Lung (tissue), 11 donors: ENCODE measurements at regions not wholly inside any gene's neighbourhood (a gene's known extent, or its start where the extent isn't known, plus 50 kb on each side); places are given as distances from the start of the nearest gene placed in this dataset.

Source experiments
- ATAC-seq: fragments of 200-7000 bp; cut with Tn5 transposase; one replicate; pipeline ENCODE4 v1.9.1; 2020; ENCODE audit warnings: moderate number of reproducible peaks; ENCODE audit not compliant: insufficient read depth, low FRiP score
- DNase-seq, 3 donors: peaks; one replicate each; pipeline ENCODE4 v3.0.0-alpha.2; 2013 to 2017
- H3K27ac ChIP-seq, 2 donors: one replicate each; pipeline ENCODE4 v1.5.1; 2013; ENCODE audit warnings: mild to moderate bottlenecking in 2 of 2, moderate library complexity in 2 of 2, control low read depth in 1 of 2, inconsistent platforms in 1 of 2, low read depth in 1 of 2, low read length in 1 of 2
- H3K27me3 ChIP-seq, 3 donors: one replicate each; pipeline ENCODE4 v1.5.1; 2013; ENCODE audit warnings: low read length in 2 of 3; ENCODE audit not compliant: control insufficient read depth in 3 of 3, insufficient read depth in 3 of 3
- H3K36me3 ChIP-seq, 4 donors: one replicate each; pipeline ENCODE4 v1.5.1; 2013; ENCODE audit warnings: low read length in 4 of 4, mild to moderate bottlenecking in 1 of 4, moderate library complexity in 1 of 4; ENCODE audit not compliant: control insufficient read depth in 4 of 4, insufficient read depth in 4 of 4
- H3K4me1 ChIP-seq, 5 donors: one replicate each; pipeline ENCODE4 v1.5.1; 2013; ENCODE audit warnings: low read length in 5 of 5, mild to moderate bottlenecking in 2 of 5, moderate library complexity in 1 of 5; ENCODE audit not compliant: control insufficient read depth in 5 of 5, insufficient read depth in 5 of 5
- H3K4me3 ChIP-seq: one replicate; pipeline ENCODE4 v1.5.1; 2013; ENCODE audit warnings: mild to moderate bottlenecking, control low read depth, moderate library complexity
- H3K9ac ChIP-seq, 2 donors: one replicate each; pipeline ENCODE4 v1.5.1; 2013; ENCODE audit warnings: low read length in 2 of 2, control low read depth in 1 of 2; ENCODE audit not compliant: insufficient read depth in 1 of 2
- H3K9me3 ChIP-seq, 4 donors: one replicate each; pipeline ENCODE4 v1.5.1; 2013; ENCODE audit warnings: low read length in 3 of 4, mild to moderate bottlenecking in 1 of 4, moderate library complexity in 1 of 4; ENCODE audit not compliant: control insufficient read depth in 4 of 4, insufficient read depth in 3 of 4
- CTCF ChIP-seq: IDR thresholded peaks from 2 replicates; pipeline ENCODE4 v1.5.1; 2012; ENCODE audit warnings: mild to moderate bottlenecking; ENCODE audit errors: control extremely low read depth, extremely low read depth
- WGBS, 2 donors: extraction: QIAGEN DNeasy Blood & Tissue Kit; methylation state at CpG; one replicate each; pipeline ENCODE4 v1.1.7; 2013; 5-methylcytosine and 5-hydroxymethylcytosine counted together
- donor health status: control.
- donor health status: control.
- donor health status: Bipolar disorder and iron deficiency.
- donor health status: healthy.
- donor health status: DM: yes; HTN: yes; CAD: no.

GRCh38 chr5:100690036-100690560 lies 154.9 kb downstream of the FAM174A start:
- Histone ChIP-seq H3K27me3 (no peaks in the 10 kb centered on the region), H3K4me3 (no peak overlapping the region), H3K27ac (no peak overlapping the region), H3K9me3 (no peaks in the 10 kb centered on the region), H3K36me3 (no peaks in the 10 kb centered on the region), H3K4me1 (peaks cover 0 to 2% (median 0%) of the 10 kb centered on the region in 5 donors), H3K9ac (no peak overlapping the region)
- ATAC-seq (no peak), DNase-seq (no peak)
- 89 to 90% methylated on average over 4 of the region's 4 CpGs for WGBS, 2 donors
- TF ChIP-seq CTCF, result no peak

- ATAC-seq (no peak), DNase-seq (no peak)
- H3K9me3 ChIP-seq, result no peaks in the 10 kb centered on the region
- TF ChIP-seq CTCF, result no peak
- H3K27ac ChIP-seq, result no peak overlapping the region
- H3K4me3 ChIP-seq, result no peak overlapping the region
- H3K36me3 ChIP-seq, result no peaks in the 10 kb centered on the region
- H3K27me3 ChIP-seq, result no peaks in the 10 kb centered on the region
- peaks cover 0 to 2% (median 0%) of the 10 kb centered on the region in 5 donors for H3K4me1 ChIP-seq
- H3K9ac ChIP-seq, result no peak overlapping the region
Measured at GRCh38 chr5:100691085-100691484, 155.9 kb downstream of the FAM174A start.

- 98% methylated on average over 1 of the region's 1 CpG for WGBS, 2 donors
- no peak for TF ChIP-seq CTCF
- no peaks in the 10 kb centered on the region for H3K9me3 ChIP-seq
Measured at GRCh38 chr5:100691548-100691947, 156.4 kb downstream of the FAM174A start.

GRCh38 chr5:100693481-100693880 lies 158.3 kb downstream of the FAM174A start:
- Histone ChIP-seq H3K9me3 (no peaks in the 10 kb centered on the region), H3K4me3 (no peak overlapping the region), H3K36me3 (no peaks in the 10 kb centered on the region), H3K27ac (no peak overlapping the region), H3K9ac (no peak overlapping the region), H3K4me1 (peaks cover 0 to 2% (median 0%) of the 10 kb centered on the region in 5 donors), H3K27me3 (no peaks in the 10 kb centered on the region)
- 75 to 89% methylated on average over 1 of the region's 1 CpG for WGBS, 2 donors
- ATAC-seq, result no peak
- no peak for DNase-seq
- TF ChIP-seq CTCF, result no peak

More at GRCh38 chr5:100691548-100691947, 156.4 kb downstream of the FAM174A start:
- H3K27ac ChIP-seq, result no peak overlapping the region
- H3K4me3 ChIP-seq, result no peak overlapping the region
- H3K4me1 ChIP-seq, result peaks cover 0 to 2% (median 0%) of the 10 kb centered on the region in 5 donors
- ATAC-seq (no peak), DNase-seq (no peak)
- no peaks in the 10 kb centered on the region for H3K27me3 ChIP-seq
- no peaks in the 10 kb centered on the region for H3K36me3 ChIP-seq
- H3K9ac ChIP-seq, result no peak overlapping the region
